Stimulated activated CD4-positive, alpha-beta T cell treated with anti-CD3 and anti-CD28 coated beads, TNF-alpha, amount 100 ng/mL, for 4 hours (primary cell): ENCODE measurements at regions not wholly inside any gene's neighbourhood (a gene's known extent, or its start where the extent isn't known, plus 50 kb on each side); places are given as distances from the start of the nearest gene placed in this dataset.

Experiments used
- DNase-seq, 3 experiments: peaks; one replicate each; pipeline ENCODE4 v3.0.0-alpha.2; 2020; ENCODE audit warnings: low read depth in 3 of 3

- no peak for DNase-seq
These were observed 495.0 kb downstream of the DMAC1 start for GRCh38 chr9:7304627-7304995.

GRCh38 chr9:7303907-7304626 lies 495.5 kb downstream of the DMAC1 start:
- DNase-seq, result no peak

- DNase-seq, result no peak
These were observed 499.1 kb downstream of the DMAC1 start for GRCh38 chr9:7300484-7300883.

GRCh38 chr9:7298123-7298522 lies 501.5 kb downstream of the DMAC1 start:
- no peak for DNase-seq

GRCh38 chr9:7297521-7297920 lies 502.1 kb downstream of the DMAC1 start:
- DNase-seq, result no peak

GRCh38 chr9:7293091-7293490 lies 506.5 kb downstream of the DMAC1 start:
- no peak for DNase-seq

- no peak for DNase-seq
These were observed 509.8 kb downstream of the DMAC1 start for GRCh38 chr9:7289773-7290172.

GRCh38 chr9:7287986-7288385 lies 511.6 kb downstream of the DMAC1 start:
- DNase-seq, result no peak

- no peak for DNase-seq
These were observed 512.5 kb downstream of the DMAC1 start for GRCh38 chr9:7287065-7287464.

GRCh38 chr9:7286101-7286500 lies 513.5 kb downstream of the DMAC1 start:
- DNase-seq, result no peak

- DNase-seq, result no peak
These were observed 514.4 kb downstream of the DMAC1 start for GRCh38 chr9:7285199-7285598.

GRCh38 chr9:7284517-7284916 lies 515.1 kb downstream of the DMAC1 start:
- no peak for DNase-seq

GRCh38 chr9:7284117-7284516 lies 515.5 kb downstream of the DMAC1 start:
- no peak for DNase-seq

- no peak for DNase-seq
These were observed 515.8 kb downstream of the KDM4C start for GRCh38 chr9:7273575-7273974.

- no peak for DNase-seq
These were observed 509.3 kb downstream of the KDM4C start for GRCh38 chr9:7266911-7267595.

- no peak for DNase-seq
These were observed 507.4 kb downstream of the KDM4C start for GRCh38 chr9:7265181-7265580.

GRCh38 chr9:7259544-7260241 lies 501.9 kb downstream of the KDM4C start:
- no peak for DNase-seq

- no peak for DNase-seq
These were observed 501.1 kb downstream of the KDM4C start for GRCh38 chr9:7258688-7259396.

GRCh38 chr9:7246917-7247522 lies 489.2 kb downstream of the KDM4C start:
- no peak for DNase-seq

- DNase-seq, result no peak
These were observed 488.3 kb downstream of the KDM4C start for GRCh38 chr9:7245976-7246580.

- no peak for DNase-seq
These were observed 486.1 kb downstream of the KDM4C start for GRCh38 chr9:7243838-7244237.
